ENCODE measurements at regions not wholly inside any gene's neighbourhood (a gene's known extent, or its start where the extent isn't known, plus 50 kb on each side); places are given as distances from the start of the nearest gene placed in this dataset.

- TF ChIP-seq POLR2AphosphoS5 (IDR thresholded peaks at IDR 0.05) (no peak), POLR2A (IDR thresholded peaks at IDR 0.05; ENCODE audit: low read depth) (no peak), EP300 (IDR thresholded peaks at IDR 0.05) (no peak)
- TF ChIP-seq, protein P1, sequence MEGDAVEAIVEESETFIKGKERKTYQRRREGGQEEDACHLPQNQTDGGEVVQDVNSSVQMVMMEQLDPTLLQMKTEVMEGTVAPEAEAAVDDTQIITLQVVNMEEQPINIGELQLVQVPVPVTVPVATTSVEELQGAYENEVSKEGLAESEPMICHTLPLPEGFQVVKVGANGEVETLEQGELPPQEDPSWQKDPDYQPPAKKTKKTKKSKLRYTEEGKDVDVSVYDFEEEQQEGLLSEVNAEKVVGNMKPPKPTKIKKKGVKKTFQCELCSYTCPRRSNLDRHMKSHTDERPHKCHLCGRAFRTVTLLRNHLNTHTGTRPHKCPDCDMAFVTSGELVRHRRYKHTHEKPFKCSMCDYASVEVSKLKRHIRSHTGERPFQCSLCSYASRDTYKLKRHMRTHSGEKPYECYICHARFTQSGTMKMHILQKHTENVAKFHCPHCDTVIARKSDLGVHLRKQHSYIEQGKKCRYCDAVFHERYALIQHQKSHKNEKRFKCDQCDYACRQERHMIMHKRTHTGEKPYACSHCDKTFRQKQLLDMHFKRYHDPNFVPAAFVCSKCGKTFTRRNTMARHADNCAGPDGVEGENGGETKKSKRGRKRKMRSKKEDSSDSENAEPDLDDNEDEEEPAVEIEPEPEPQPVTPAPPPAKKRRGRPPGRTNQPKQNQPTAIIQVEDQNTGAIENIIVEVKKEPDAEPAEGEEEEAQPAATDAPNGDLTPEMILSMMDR (IDR thresholded peaks at IDR 0.05): no peak
These were observed 819.2 kb downstream of the RAPGEF2 start for GRCh38 chr4:159922119-159922518.

Data from esophagus muscularis mucosa (tissue), 4 donors.